MCF 10A (cell line): ENCODE measurements at regions not wholly inside any gene's neighbourhood (a gene's known extent, or its start where the extent isn't known, plus 50 kb on each side); places are given as distances from the start of the nearest gene placed in this dataset.

Experiments used
- BruUV-seq: library from RNA; stranded (reverse); fragments of 400-500 nt; replicated peaks from 2 replicates; lab custom pipeline; 2021; lab: Mats Ljungman, UMichigan
- CTCF ChIA-PET: fragments of 300-600 bp; sonication (Branson Sonifier 250); formaldehyde crosslinking; extraction: SDS; loops from one replicate; lab custom pipeline; 2021; ENCODE audit warnings: antibody characterized with exemption, inconsistent platforms; lab: Yijun Ruan, JAX
- POLR2A ChIA-PET: fragments of 300-600, 350-650 bp; sonication (Branson Sonifier 250); formaldehyde crosslinking; extraction: SDS; loops from one replicate; lab custom pipeline; 2020; ENCODE audit warnings: antibody characterized with exemption, inconsistent platforms; lab: Yijun Ruan, JAX
- DNase-seq: peaks from one replicate; pipeline ENCODE4 v3.0.0-alpha.2; 2018; ENCODE audit not compliant: unreplicated experiment
- H3K27ac Mint-ChIP-seq: one replicate; pipeline ENCODE4 v1.8.0; 2022; ENCODE audit warnings: mild to moderate bottlenecking, low read depth, mixed read lengths; ENCODE audit not compliant: unreplicated experiment
- H3K27me3 Mint-ChIP-seq: one replicate; pipeline ENCODE4 v1.8.0; 2022; ENCODE audit warnings: mixed read lengths; ENCODE audit not compliant: insufficient read depth, unreplicated experiment
- H3K36me3 Mint-ChIP-seq: one replicate; pipeline ENCODE4 v1.8.0; 2022; ENCODE audit warnings: mild to moderate bottlenecking, moderate library complexity, mixed read lengths; ENCODE audit not compliant: insufficient read depth, unreplicated experiment
- H3K4me1 Mint-ChIP-seq: one replicate; pipeline ENCODE4 v1.8.0; 2022; ENCODE audit warnings: mixed read lengths; ENCODE audit not compliant: insufficient read depth, unreplicated experiment
- H3K4me3 Mint-ChIP-seq: one replicate; pipeline ENCODE4 v1.8.0; 2022; ENCODE audit warnings: mild to moderate bottlenecking, moderate library complexity, mixed read lengths; ENCODE audit not compliant: unreplicated experiment
- H3K9me3 Mint-ChIP-seq: one replicate; pipeline ENCODE4 v1.8.0; 2022; ENCODE audit warnings: mixed read lengths; ENCODE audit not compliant: unreplicated experiment
- intact Hi-C: fragments of 100-400 bp; cut with micrococcal nuclease; formaldehyde crosslinking; loops from 2 replicates; pipeline ENCODE4 v1.14.1; 2022
- TF ChIP-seq, protein P1 (sequence below): fragments of 200-600 bp; IDR thresholded peaks from one replicate; pipeline ENCODE4 v1.8.0; 2022; ENCODE audit warnings: antibody characterized with exemption, mild to moderate bottlenecking; ENCODE audit not compliant: unreplicated experiment

DNA sequence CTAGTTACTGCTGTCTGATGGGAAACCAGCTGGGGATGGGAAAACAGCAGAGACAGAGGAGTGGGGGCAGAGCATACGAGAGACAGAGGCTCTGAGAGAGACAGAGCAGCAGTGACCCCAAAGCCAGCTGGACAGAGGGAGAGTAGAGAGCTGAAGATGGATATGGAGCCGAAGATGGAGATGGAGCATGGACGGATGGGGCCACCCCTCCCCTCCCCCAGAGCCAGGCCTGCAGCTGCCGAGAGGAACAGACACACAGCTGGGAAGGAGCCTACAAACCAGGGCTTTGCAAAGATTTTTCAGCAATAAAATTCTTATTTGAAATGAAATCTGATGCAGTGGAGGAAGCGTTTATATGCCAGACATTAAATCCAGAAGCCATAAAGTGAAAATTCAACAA lies 167.6 kb upstream of the LINGO1 start:
- no TSS peak for BruUV-seq
- Mint-ChIP-seq H3K27ac (no peak overlapping the region), H3K9me3 (no peaks in the 10 kb centered on the region), H3K27me3 (peaks cover 19% of the 10 kb centered on the region), H3K4me3 (no peak overlapping the region), H3K36me3 (no peaks in the 10 kb centered on the region), H3K4me1 (no peaks in the 10 kb centered on the region)
- no peak for DNase-seq
- intact Hi-C loops, result no loop called here
- TF ChIP-seq, protein P1, sequence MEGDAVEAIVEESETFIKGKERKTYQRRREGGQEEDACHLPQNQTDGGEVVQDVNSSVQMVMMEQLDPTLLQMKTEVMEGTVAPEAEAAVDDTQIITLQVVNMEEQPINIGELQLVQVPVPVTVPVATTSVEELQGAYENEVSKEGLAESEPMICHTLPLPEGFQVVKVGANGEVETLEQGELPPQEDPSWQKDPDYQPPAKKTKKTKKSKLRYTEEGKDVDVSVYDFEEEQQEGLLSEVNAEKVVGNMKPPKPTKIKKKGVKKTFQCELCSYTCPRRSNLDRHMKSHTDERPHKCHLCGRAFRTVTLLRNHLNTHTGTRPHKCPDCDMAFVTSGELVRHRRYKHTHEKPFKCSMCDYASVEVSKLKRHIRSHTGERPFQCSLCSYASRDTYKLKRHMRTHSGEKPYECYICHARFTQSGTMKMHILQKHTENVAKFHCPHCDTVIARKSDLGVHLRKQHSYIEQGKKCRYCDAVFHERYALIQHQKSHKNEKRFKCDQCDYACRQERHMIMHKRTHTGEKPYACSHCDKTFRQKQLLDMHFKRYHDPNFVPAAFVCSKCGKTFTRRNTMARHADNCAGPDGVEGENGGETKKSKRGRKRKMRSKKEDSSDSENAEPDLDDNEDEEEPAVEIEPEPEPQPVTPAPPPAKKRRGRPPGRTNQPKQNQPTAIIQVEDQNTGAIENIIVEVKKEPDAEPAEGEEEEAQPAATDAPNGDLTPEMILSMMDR, result no peak
- CTCF ChIA-PET, result interaction anchor here (0.9 to 1.7 kb wide), 2 partner anchors 21 to 166 kb away, joined by 3 to 6 read pairs; no protein-coding TSS in a partner anchor
- POLR2A ChIA-PET, result no interaction called here

DNA sequence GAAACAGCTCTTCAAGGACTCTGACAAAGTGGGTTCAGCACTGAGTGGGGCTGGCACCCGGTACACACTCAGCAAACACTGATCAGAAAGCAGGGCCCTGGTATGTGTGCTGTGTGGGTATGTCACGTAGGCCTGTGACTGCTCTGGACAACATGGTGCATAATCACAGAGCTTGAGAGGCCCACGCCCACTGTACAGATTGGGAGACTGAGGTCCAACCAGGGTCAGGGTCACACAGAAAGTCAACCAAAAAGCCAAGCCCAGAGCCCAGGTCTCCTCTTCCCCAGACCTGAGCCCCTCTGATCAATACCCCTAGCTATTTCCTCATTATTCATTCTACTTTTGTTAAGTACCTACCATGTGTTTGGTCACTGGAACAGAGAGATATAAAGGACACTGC lies 166.1 kb upstream of the LINGO1 start:
- H3K27ac Mint-ChIP-seq, result no peak overlapping the region
- H3K4me1 Mint-ChIP-seq, result no peaks in the 10 kb centered on the region
- DNase-seq, result no peak
- intact Hi-C loops, result no loop called here
- H3K9me3 Mint-ChIP-seq, result no peaks in the 10 kb centered on the region
- peaks cover 19% of the 10 kb centered on the region for H3K27me3 Mint-ChIP-seq
- ChIA-PET POLR2A (no interaction called here), CTCF (interaction anchor here (0.6 to 1.7 kb wide), 3 partner anchors 22 to 788 kb away, joined by 3 to 6 read pairs (median 4); no protein-coding TSS in a partner anchor)
- H3K36me3 Mint-ChIP-seq, result no peaks in the 10 kb centered on the region
- BruUV-seq, result no TSS peak
- TF ChIP-seq, protein P1, result no peak
- no peak overlapping the region for H3K4me3 Mint-ChIP-seq

DNA sequence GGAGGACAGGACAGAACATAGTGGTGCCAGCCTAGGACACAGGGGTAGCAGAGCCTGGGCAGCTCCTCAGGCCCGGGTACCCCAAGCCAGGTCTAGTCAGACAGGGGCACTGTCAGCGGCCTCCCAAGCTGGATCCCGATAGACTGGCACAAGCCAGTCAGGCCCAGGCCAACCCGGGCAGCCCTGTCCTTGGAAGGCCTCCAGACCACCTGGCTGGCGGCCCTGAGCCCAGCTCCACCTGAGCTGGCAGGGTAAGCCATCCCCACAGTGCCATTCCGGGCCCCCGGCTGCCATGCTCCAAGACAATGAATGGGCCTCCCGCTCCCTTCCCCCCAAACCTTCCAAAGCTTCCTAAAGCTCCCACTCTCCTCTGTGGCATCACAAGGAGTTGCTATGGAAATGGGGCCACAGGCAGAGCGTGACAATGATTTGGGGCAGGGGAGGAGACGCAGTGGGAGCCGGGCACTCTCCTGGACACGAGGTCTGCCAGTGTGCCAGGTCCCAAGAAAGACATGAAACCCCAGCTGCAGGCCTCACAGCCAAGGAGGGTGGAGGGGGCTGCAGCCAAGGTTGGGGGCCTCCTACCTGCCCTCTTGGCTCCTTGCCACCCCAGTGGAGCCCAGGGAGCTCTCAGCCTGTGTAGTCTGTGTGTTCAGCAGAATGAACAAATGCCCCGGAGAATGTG lies 165.6 kb upstream of the LINGO1 start:
- no peak for DNase-seq
- POLR2A ChIA-PET, result no interaction called here
- BruUV-seq, result no TSS peak
- TF ChIP-seq, protein P1, result no peak
- intact Hi-C loops, result no loop called here
- no peaks in the 10 kb centered on the region for H3K4me1 Mint-ChIP-seq
- H3K36me3 Mint-ChIP-seq, result no peaks in the 10 kb centered on the region
- peaks cover 22% of the 10 kb centered on the region for H3K27me3 Mint-ChIP-seq
- CTCF ChIA-PET, result interaction anchor here (1.7 kb wide), 1 partner anchor 23 kb away, joined by 6 read pairs; no protein-coding TSS in a partner anchor
- no peaks in the 10 kb centered on the region for H3K9me3 Mint-ChIP-seq
- no peak overlapping the region for H3K27ac Mint-ChIP-seq
- H3K4me3 Mint-ChIP-seq, result no peak overlapping the region

DNA sequence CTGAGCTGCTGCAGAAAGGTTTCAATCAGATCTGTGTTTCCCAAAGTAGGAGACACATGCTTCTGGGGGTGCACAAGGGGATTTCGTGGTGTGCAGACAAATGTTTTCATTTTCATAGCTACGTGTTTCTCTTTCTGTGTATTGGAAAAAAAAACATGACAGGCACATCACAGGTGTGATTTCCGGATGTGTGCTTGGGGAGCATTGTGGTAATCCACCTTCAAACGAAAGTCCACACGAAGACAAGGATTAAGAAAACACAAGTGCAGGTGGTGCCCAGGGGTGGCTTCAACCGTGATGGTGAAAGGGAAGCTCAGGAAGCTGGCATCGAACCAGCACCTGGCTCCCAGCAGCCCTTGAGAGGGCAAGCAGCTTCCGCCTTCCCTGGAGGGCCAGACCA lies 164.6 kb upstream of the LINGO1 start:
- TF ChIP-seq, protein P1, result no peak
- BruUV-seq, result no TSS peak
- POLR2A ChIA-PET, result interaction anchor here (0.7 kb wide), 1 partner anchor 100 kb away, joined by 3 read pairs; no protein-coding TSS in a partner anchor
- CTCF ChIA-PET, result interaction anchor here (0.7 kb wide), 2 partner anchors 82 to 165 kb away, joined by 3 to 4 read pairs; no protein-coding TSS in a partner anchor
- H3K4me1 Mint-ChIP-seq, result no peaks in the 10 kb centered on the region
- no peak overlapping the region for H3K27ac Mint-ChIP-seq
- no peak overlapping the region for H3K4me3 Mint-ChIP-seq
- no peaks in the 10 kb centered on the region for H3K9me3 Mint-ChIP-seq
- intact Hi-C loops, result no loop called here
- no peaks in the 10 kb centered on the region for H3K36me3 Mint-ChIP-seq
- H3K27me3 Mint-ChIP-seq, result peaks cover 33% of the 10 kb centered on the region
- DNase-seq, result no peak
